SK-N-MC (cell line): ENCODE measurements at regions not wholly inside any gene's neighbourhood (a gene's known extent, or its start where the extent isn't known, plus 50 kb on each side); places are given as distances from the start of the nearest gene placed in this dataset.

ENCODE experiments used
- EZH2 ChIP-seq: fragments of 200-600 bp; sonication (generic); IDR thresholded peaks from one replicate; pipeline ENCODE4 v1.6.1; 2017; ENCODE audit warnings: antibody characterized with exemption
- FOXP2 ChIP-seq: optimal IDR thresholded peaks from 2 replicates; pipeline ENCODE3; 2011; ENCODE audit warnings: mild to moderate bottlenecking, moderate library complexity; ENCODE audit not compliant: insufficient read depth; ENCODE audit errors: extremely low read length, control extremely low read depth
- POLR2AphosphoS5 ChIP-seq: IDR thresholded peaks from 2 replicates; pipeline ENCODE4 v1.6.1; 2012; ENCODE audit warnings: mild to moderate bottlenecking, low read depth, low read length, borderline replicate concordance

DNA sequence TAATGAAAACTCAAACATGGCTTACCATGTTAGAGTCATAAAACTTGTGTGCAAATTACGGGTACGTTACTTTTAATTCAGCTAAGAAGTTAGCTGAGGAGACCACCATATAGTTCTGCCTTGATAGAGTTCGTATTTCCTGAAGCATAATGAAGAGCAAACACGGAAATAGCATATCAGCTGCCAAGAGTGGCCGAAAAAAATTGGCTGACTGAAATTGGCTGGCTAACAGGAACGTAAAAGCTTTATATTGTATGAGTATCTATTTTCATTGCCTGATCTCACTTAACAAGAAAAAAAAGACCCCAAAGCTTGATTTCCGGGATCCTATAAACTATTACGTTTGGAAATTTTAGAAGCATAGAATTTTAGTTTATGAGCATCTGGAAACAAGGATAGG lies 1222.9 kb downstream of the ZPLD1 start:
- TF ChIP-seq EZH2 = no peak
- no peak for TF ChIP-seq POLR2AphosphoS5
- TF ChIP-seq FOXP2 = no peak
